GM21529 (cell line): ENCODE measurements at regions not wholly inside any gene's neighbourhood (a gene's known extent, or its start where the extent isn't known, plus 50 kb on each side); places are given as distances from the start of the nearest gene placed in this dataset.
"Not testable (repeated sequence)": the region's sequence is repeated elsewhere in the genome, so short reads cannot be mapped to it uniquely, and the experiment has no call there.

Source experiments
- ATAC-seq: cut with Tn5 transposase; IDR thresholded peaks from one replicate; pipeline ENCODE4 v1.9.1; 2021; ENCODE audit not compliant: unreplicated experiment

- no peak for ATAC-seq
Measured at GRCh38 chr18:65671621-65672415, 79.0 kb upstream of the CDH7 start.

GRCh38 chr18:65670145-65670544 is 80.7 kb upstream of the CDH7 start:
- ATAC-seq, result not testable (repeated sequence)

- ATAC-seq, result no peak
Measured at GRCh38 chr18:65661391-65661790, 89.4 kb upstream of the CDH7 start.

GRCh38 chr18:65659912-65660311 is 90.9 kb upstream of the CDH7 start:
- no peak for ATAC-seq

- no peak for ATAC-seq
Measured at GRCh38 chr18:65659312-65659711, 91.5 kb upstream of the CDH7 start.

GRCh38 chr18:65651192-65651591 is 99.6 kb upstream of the CDH7 start:
- ATAC-seq, result no peak

- no peak for ATAC-seq
Measured at GRCh38 chr18:65632236-65632635, 118.6 kb upstream of the CDH7 start.

GRCh38 chr18:65631766-65632165 is 119.0 kb upstream of the CDH7 start:
- no peak for ATAC-seq

- ATAC-seq, result no peak
Measured at GRCh38 chr18:65628390-65628789, 122.4 kb upstream of the CDH7 start.

- ATAC-seq, result no peak
Measured at GRCh38 chr18:65623676-65624075, 127.1 kb upstream of the CDH7 start.

GRCh38 chr18:65622436-65622835 is 128.4 kb upstream of the CDH7 start:
- ATAC-seq, result no peak

GRCh38 chr18:65620076-65620696 is 130.6 kb upstream of the CDH7 start:
- no peak for ATAC-seq

- ATAC-seq, result no peak
Measured at GRCh38 chr18:65610939-65611338, 139.9 kb upstream of the CDH7 start.

GRCh38 chr18:65608471-65608870 is 142.3 kb upstream of the CDH7 start:
- ATAC-seq, result no peak

- no peak for ATAC-seq
Measured at GRCh38 chr18:65607161-65607560, 143.7 kb upstream of the CDH7 start.

GRCh38 chr18:65606551-65607130 is 144.2 kb upstream of the CDH7 start:
- no peak for ATAC-seq

- not testable (repeated sequence) for ATAC-seq
Measured at GRCh38 chr18:65605352-65605751, 145.5 kb upstream of the CDH7 start.

- no peak for ATAC-seq
Measured at GRCh38 chr18:65601775-65602174, 149.0 kb upstream of the CDH7 start.

GRCh38 chr18:65592435-65592834 is 158.4 kb upstream of the CDH7 start:
- ATAC-seq, result no peak

- ATAC-seq, result no peak
Measured at GRCh38 chr18:65587491-65587890, 163.3 kb upstream of the CDH7 start.

- ATAC-seq, result not testable (repeated sequence)
Measured at GRCh38 chr18:65582094-65582493, 168.7 kb upstream of the CDH7 start.

- no peak for ATAC-seq
Measured at GRCh38 chr18:65568866-65569265, 181.9 kb upstream of the CDH7 start.
